ENCODE measurements at regions not wholly inside any gene's neighbourhood (a gene's known extent, or its start where the extent isn't known, plus 50 kb on each side); places are given as distances from the start of the nearest gene placed in this dataset.

DNA sequence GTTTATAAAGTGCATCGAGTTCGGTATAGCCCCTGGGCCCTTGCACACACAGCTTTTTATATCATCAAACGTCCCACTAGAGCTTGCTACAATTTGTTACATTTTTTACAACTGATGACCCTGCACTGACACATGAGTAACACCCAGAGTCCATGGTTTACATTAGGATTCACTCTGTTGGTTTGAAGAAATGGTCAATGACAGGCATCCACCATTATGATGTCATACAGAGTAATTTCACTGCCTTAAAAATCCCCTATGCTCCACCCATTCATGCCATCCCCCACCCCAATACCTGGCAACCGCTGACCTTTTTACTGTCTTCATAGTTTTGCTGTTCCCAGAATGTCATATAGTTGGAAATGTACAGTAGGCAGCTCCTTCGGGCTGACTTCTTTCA, 130.2 kb downstream of the MED10 start:
- TF ChIP-seq EZH2 (IDR thresholded peaks at IDR 0.05; ENCODE audit: insufficient read depth, poor library complexity, severe bottlenecking), result no peak
- TF ChIP-seq EZH2phosphoT487 (IDR thresholded peaks at IDR 0.05; ENCODE audit: insufficient read depth, low read depth), result no peak

All from GM23248 (cell line).